ENCODE measurements at regions not wholly inside any gene's neighbourhood (a gene's known extent, or its start where the extent isn't known, plus 50 kb on each side); places are given as distances from the start of the nearest gene placed in this dataset.
"Not testable (repeated sequence)": the region's sequence is repeated elsewhere in the genome, so short reads cannot be mapped to it uniquely, and the experiment has no call there.

DNA sequence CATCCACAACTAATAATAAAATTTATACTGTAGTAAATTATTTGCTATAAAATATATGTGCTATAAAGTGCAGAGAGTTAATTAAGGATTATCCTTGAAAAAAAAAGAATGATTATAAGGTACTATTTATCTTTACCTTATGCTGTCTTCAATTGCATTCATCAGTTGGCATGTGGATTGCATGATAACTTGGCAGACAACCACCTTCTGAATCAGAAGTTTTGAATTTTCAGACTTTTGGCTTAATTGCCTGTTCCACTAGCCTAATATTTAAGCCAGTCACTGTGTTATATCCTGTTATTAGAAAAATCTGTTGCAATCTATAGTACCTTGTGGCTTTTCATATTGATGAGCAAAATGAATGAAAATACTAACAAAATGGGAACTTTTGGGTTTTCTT, 1040.3 kb upstream of the PCDH10 start:
- TF ChIP-seq, protein P1, sequence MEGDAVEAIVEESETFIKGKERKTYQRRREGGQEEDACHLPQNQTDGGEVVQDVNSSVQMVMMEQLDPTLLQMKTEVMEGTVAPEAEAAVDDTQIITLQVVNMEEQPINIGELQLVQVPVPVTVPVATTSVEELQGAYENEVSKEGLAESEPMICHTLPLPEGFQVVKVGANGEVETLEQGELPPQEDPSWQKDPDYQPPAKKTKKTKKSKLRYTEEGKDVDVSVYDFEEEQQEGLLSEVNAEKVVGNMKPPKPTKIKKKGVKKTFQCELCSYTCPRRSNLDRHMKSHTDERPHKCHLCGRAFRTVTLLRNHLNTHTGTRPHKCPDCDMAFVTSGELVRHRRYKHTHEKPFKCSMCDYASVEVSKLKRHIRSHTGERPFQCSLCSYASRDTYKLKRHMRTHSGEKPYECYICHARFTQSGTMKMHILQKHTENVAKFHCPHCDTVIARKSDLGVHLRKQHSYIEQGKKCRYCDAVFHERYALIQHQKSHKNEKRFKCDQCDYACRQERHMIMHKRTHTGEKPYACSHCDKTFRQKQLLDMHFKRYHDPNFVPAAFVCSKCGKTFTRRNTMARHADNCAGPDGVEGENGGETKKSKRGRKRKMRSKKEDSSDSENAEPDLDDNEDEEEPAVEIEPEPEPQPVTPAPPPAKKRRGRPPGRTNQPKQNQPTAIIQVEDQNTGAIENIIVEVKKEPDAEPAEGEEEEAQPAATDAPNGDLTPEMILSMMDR (IDR thresholded peaks at IDR 0.05): no peak
- no peak for TF ChIP-seq POLR2A (IDR thresholded peaks at IDR 0.05)
- Histone ChIP-seq H3K4me3 (no peak overlapping the region), H3K27me3 (no peaks in the 10 kb centered on the region), H3K4me1 (no peaks in the 10 kb centered on the region), H3K36me3 (no peaks in the 10 kb centered on the region), H3K27ac (no peak overlapping the region), H3K9me3 (no peaks in the 10 kb centered on the region)
- DNase-seq: no peak

DNA sequence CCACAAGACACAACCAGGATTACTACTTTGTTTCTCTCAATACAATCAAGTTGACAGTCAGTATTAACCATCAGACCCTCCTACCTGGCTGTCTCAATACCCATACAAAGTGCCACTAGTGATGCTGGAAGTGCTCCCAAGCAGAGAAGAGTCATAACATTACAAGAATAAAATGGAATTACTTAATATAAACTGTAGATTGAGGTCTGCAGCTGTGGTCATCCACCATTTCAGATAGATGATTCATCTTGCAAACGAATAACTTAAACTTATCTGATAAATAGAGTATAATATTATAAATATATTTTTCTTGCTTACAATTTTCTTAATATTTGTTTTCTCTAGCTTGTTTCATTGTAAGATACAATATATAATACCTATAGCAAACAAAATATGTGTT, 1034.2 kb upstream of the PCDH10 start:
- Histone ChIP-seq H3K27ac (no peak overlapping the region), H3K9me3 (no peaks in the 10 kb centered on the region), H3K4me3 (no peak overlapping the region), H3K27me3 (no peaks in the 10 kb centered on the region), H3K36me3 (no peaks in the 10 kb centered on the region), H3K4me1 (no peaks in the 10 kb centered on the region)
- DNase-seq: no peak
- TF ChIP-seq, protein P1 (IDR thresholded peaks at IDR 0.05): no peak
- no peak for TF ChIP-seq POLR2A (IDR thresholded peaks at IDR 0.05)

DNA sequence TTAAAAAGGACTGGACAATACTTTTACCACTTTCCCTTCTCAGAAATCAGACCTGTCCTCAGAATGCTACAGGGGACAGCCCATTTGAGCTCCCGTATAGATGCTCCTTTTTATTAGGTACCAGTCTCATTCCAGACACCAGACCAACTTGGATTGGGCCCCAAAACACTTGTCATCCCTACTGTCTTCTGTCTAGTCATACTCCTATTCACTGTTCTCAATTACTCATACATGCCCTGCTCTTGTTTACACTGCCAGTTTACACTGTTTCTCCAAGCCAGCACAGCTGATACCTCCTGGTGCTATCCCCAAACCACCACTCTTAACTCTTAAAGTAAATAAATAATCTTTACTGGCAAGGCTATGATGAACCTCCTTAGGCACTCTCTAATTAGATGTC, 1026.4 kb upstream of the PCDH10 start:
- H3K4me3 ChIP-seq, H3K27ac ChIP-seq, H3K9me3 ChIP-seq, H3K36me3 ChIP-seq, DNase-seq, H3K27me3 ChIP-seq, H3K4me1 ChIP-seq: not testable (repeated sequence)

DNA sequence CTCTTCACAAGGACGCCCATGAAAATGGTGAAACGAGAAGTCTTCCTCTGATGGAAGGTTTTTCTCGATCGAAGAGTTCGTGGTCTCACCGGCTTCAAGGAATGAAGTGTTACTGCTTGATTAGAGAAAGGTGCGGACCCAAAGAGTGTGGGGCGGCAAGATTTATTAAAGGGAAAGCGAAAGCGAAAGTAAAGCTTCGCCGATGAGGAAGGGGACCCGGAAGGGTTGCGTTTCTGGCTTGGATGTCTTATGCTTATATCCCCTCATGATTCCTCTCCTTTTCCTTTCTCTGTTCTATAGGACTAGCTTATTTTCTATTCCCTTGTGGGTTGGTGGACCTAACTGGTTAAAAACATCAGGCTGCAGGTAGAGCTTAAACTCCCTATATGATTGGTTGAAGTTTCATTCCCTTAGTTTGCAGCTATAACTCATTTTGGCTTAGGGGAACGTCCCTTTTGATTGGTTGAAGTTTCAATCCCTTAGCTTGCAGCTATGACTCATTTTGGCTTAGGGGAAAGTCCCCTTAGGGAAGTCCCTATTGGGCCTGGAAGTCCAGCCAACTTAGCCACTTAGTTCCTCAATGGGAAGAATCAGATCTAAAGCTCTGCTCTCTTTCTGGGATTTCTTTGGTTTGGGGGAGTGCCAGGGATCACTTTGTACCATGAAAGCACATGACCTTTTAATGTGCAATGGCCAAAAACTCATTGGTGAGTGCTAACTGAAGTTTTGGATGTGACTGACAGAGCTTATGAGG, 1025.0 kb upstream of the PCDH10 start:
- Histone ChIP-seq H3K4me3 (peak overlapping the region in 1 of 4 donors; percentile 5), H3K27me3 (no peaks in the 10 kb centered on the region), H3K27ac (no peak overlapping the region), H3K36me3 (no peaks in the 10 kb centered on the region), H3K4me1 (no peaks in the 10 kb centered on the region), H3K9me3 (no peaks in the 10 kb centered on the region)
- no peak for DNase-seq
- TF ChIP-seq POLR2A (IDR thresholded peaks at IDR 0.05): no peak
- TF ChIP-seq, protein P1 (IDR thresholded peaks at IDR 0.05): no peak

DNA sequence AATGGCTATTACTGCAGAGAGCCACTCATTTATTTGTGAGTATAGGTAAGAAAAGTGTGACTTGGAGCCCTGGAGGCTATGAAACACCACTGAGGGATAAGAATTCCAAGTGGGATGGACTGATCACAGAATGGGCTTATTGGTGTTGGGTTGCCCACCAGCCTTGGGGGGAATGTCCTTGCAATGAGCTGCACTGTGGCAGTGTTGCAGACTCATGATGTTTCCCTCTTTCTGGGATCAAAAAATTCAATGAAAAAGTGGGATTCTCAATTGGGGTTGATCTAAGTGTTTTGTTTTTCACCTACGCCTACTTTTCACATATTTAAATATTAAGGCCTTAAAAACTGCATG, 1024.5 kb upstream of the PCDH10 start:
- DNase-seq: no peak
- H3K27ac ChIP-seq: no peak overlapping the region

DNA sequence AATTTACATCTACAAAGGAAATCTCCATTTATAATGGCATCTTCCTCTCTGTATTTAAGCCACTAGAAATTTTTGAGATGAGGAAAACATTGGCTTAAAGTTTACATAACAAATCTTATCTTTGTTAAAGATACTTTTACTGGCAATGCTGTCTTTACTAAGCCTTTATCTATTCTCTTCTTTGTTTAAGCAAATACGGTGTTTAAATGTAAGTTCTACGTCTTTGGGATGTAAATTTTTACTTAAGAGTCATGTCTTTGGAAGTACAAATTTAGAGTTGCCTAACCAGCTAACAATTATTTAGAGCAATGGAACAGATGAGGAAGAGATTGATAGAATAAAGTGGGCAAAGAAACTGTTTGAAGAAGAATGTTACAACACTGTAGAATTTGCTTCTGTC, 1024.0 kb upstream of the PCDH10 start:
- Histone ChIP-seq H3K4me3 (no peak overlapping the region), H3K27me3 (no peaks in the 10 kb centered on the region), H3K36me3 (no peaks in the 10 kb centered on the region), H3K27ac (no peak overlapping the region), H3K9me3 (no peaks in the 10 kb centered on the region), H3K4me1 (no peaks in the 10 kb centered on the region)
- TF ChIP-seq, protein P1 (IDR thresholded peaks at IDR 0.05): no peak
- TF ChIP-seq POLR2A (IDR thresholded peaks at IDR 0.05): no peak
- no peak for DNase-seq

More for the DNA sequence above, 1024.5 kb upstream of the PCDH10 start:
- Histone ChIP-seq H3K27me3 (no peaks in the 10 kb centered on the region), H3K4me3 (no peak overlapping the region), H3K36me3 (no peaks in the 10 kb centered on the region), H3K4me1 (no peaks in the 10 kb centered on the region), H3K9me3 (no peaks in the 10 kb centered on the region)
- TF ChIP-seq, protein P1 (IDR thresholded peaks at IDR 0.05): no peak
- TF ChIP-seq POLR2A (IDR thresholded peaks at IDR 0.05): no peak

All from Peyer's patch (tissue), 4 donors.